ENCODE measurements at regions not wholly inside any gene's neighbourhood (a gene's known extent, or its start where the extent isn't known, plus 50 kb on each side); places are given as distances from the start of the nearest gene placed in this dataset.

GRCh38 chr15:38085931-38086568 lies 151.6 kb downstream of the TMCO5A start:
- TF ChIP-seq, protein P1, sequence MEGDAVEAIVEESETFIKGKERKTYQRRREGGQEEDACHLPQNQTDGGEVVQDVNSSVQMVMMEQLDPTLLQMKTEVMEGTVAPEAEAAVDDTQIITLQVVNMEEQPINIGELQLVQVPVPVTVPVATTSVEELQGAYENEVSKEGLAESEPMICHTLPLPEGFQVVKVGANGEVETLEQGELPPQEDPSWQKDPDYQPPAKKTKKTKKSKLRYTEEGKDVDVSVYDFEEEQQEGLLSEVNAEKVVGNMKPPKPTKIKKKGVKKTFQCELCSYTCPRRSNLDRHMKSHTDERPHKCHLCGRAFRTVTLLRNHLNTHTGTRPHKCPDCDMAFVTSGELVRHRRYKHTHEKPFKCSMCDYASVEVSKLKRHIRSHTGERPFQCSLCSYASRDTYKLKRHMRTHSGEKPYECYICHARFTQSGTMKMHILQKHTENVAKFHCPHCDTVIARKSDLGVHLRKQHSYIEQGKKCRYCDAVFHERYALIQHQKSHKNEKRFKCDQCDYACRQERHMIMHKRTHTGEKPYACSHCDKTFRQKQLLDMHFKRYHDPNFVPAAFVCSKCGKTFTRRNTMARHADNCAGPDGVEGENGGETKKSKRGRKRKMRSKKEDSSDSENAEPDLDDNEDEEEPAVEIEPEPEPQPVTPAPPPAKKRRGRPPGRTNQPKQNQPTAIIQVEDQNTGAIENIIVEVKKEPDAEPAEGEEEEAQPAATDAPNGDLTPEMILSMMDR (IDR thresholded peaks at IDR 0.05 in 8 of 11, conservative IDR thresholded peaks at IDR 0.05 in 3 of 11): no peak
- TF ChIP-seq POLR2A (IDR thresholded peaks at IDR 0.05) (no peak), POLR2AphosphoS5 (IDR thresholded peaks at IDR 0.05) (no peak)

Measured in spleen (tissue), 7 donors.